ENCODE measurements at regions not wholly inside any gene's neighbourhood (a gene's known extent, or its start where the extent isn't known, plus 50 kb on each side); places are given as distances from the start of the nearest gene placed in this dataset.
A peak's percentile ranks its signal among the peaks of the same experiment; 100 is the strongest.

GRCh38 chr6:27139756-27140579 lies 107.5 kb upstream of the PRSS16 start:
- Histone ChIP-seq H3F3A (ENCODE audit: insufficient read depth, low read length, poor library complexity, severe bottlenecking) (peaks cover 6% of the 10 kb centered on the region), H2AFZ (ENCODE audit: low read depth, low read length) (peak overlapping the region; percentile 34), H3K9me2 (ENCODE audit: insufficient read depth, low read length) (no peaks in the 10 kb centered on the region), H3K79me2 (replicated peaks; ENCODE audit: insufficient read depth, low read length) (peaks cover 35% of the 10 kb centered on the region), H3K9ac (ENCODE audit: low read length) (peak overlapping the region; percentile 62), H3K4me2 (ENCODE audit: low read length) (peak overlapping the region; percentile 41), H3K4me3 (ENCODE audit: low read length) (peak overlapping the region; percentile 67), H4K20me1 (ENCODE audit: insufficient read depth) (no peaks in the 10 kb centered on the region), H3K9me3 (ENCODE audit: low read length) (no peaks in the 10 kb centered on the region), H3K27me3 (ENCODE audit: insufficient read depth, low read depth, low read length) (peaks cover 7% of the 10 kb centered on the region), H3K36me3 (ENCODE audit: insufficient read depth, low read length) (no peaks in the 10 kb centered on the region), H3K27ac (ENCODE audit: low read length) (peak overlapping the region; percentile 70)
- no peak for TF ChIP-seq REST (IDR thresholded peaks at IDR 0.05; ENCODE audit: borderline replicate concordance)
- TF ChIP-seq POLR2AphosphoS5 (IDR thresholded peaks at IDR 0.05): no peak
- TF ChIP-seq EZH2 (IDR thresholded peaks at IDR 0.05; ENCODE audit: borderline replicate concordance, insufficient read depth, low read length, poor library complexity, severe bottlenecking): no peak
- no peak for TF ChIP-seq MXI1 (conservative IDR thresholded peaks at IDR 0.05; ENCODE audit: poor library complexity, severe bottlenecking)
- no peak for TF ChIP-seq EP300 (conservative IDR thresholded peaks at IDR 0.05; ENCODE audit: poor library complexity, severe bottlenecking)
- TF ChIP-seq RAD21 (conservative IDR thresholded peaks at IDR 0.05): no peak
- TF ChIP-seq TAF1 (IDR thresholded peaks at IDR 0.05; ENCODE audit: low read depth): no peak
- TF ChIP-seq SMC3 (conservative IDR thresholded peaks at IDR 0.05; ENCODE audit: poor library complexity): no peak
- TF ChIP-seq CTCF (IDR thresholded peaks at IDR 0.05; ENCODE audit: poor library complexity, severe bottlenecking): no peak

- no peak overlapping the region for H3K27ac ChIP-seq (ENCODE audit: low read length)
- peaks cover 7% of the 10 kb centered on the region for H3K27me3 ChIP-seq (ENCODE audit: insufficient read depth, low read depth, low read length)
- H3K4me3 ChIP-seq (ENCODE audit: low read length): no peak overlapping the region
- no peak overlapping the region for H2AFZ ChIP-seq (ENCODE audit: low read depth, low read length)
- peaks cover 8% of the 10 kb centered on the region for H3F3A ChIP-seq (ENCODE audit: insufficient read depth, low read length, poor library complexity, severe bottlenecking)
- no peaks in the 10 kb centered on the region for H3K9me2 ChIP-seq (ENCODE audit: insufficient read depth, low read length)
- peaks cover 36% of the 10 kb centered on the region for H3K79me2 ChIP-seq (replicated peaks; ENCODE audit: insufficient read depth, low read length)
- no peak overlapping the region for H3K4me2 ChIP-seq (ENCODE audit: low read length)
- TF ChIP-seq POLR2AphosphoS5 (IDR thresholded peaks at IDR 0.05): no peak
- no peak for TF ChIP-seq REST (IDR thresholded peaks at IDR 0.05; ENCODE audit: borderline replicate concordance)
- no peak for TF ChIP-seq SMC3 (conservative IDR thresholded peaks at IDR 0.05; ENCODE audit: poor library complexity)
- TF ChIP-seq RAD21 (conservative IDR thresholded peaks at IDR 0.05): no peak
- TF ChIP-seq CTCF (IDR thresholded peaks at IDR 0.05; ENCODE audit: poor library complexity, severe bottlenecking): no peak
- TF ChIP-seq MXI1 (conservative IDR thresholded peaks at IDR 0.05; ENCODE audit: poor library complexity, severe bottlenecking): no peak
- no peak for TF ChIP-seq EP300 (conservative IDR thresholded peaks at IDR 0.05; ENCODE audit: poor library complexity, severe bottlenecking)
- TF ChIP-seq TAF1 (IDR thresholded peaks at IDR 0.05; ENCODE audit: low read depth): no peak
- no peak for TF ChIP-seq EZH2 (IDR thresholded peaks at IDR 0.05; ENCODE audit: borderline replicate concordance, insufficient read depth, low read length, poor library complexity, severe bottlenecking)
- H3K36me3 ChIP-seq (ENCODE audit: insufficient read depth, low read length): no peaks in the 10 kb centered on the region
- no peaks in the 10 kb centered on the region for H4K20me1 ChIP-seq (ENCODE audit: insufficient read depth)
- H3K9ac ChIP-seq (ENCODE audit: low read length): no peak overlapping the region
- no peaks in the 10 kb centered on the region for H3K9me3 ChIP-seq (ENCODE audit: low read length)
Measured at GRCh38 chr6:27140999-27141528, 106.4 kb upstream of the PRSS16 start.
